GM12892 (cell line): ENCODE measurements at regions not wholly inside any gene's neighbourhood (a gene's known extent, or its start where the extent isn't known, plus 50 kb on each side); places are given as distances from the start of the nearest gene placed in this dataset.

ENCODE experiments used
- DNase-seq: peaks from one replicate; pipeline ENCODE4 v3.0.0; 2011; ENCODE audit not compliant: insufficient read length
- FAIRE-seq: peaks from 2 replicates; lab custom pipeline; 2011; peaks lifted over from hg19 to GRCh38; lab: Jason Lieb, UNC
- POLR2A ChIP-seq: IDR thresholded peaks from 2 replicates; pipeline ENCODE4 v1.6.1; 2011; ENCODE audit warnings: low read depth, low read length, control low read depth
- POLR2AphosphoS5 ChIP-seq: IDR thresholded peaks from 2 replicates; pipeline ENCODE4 v1.6.1; 2011; ENCODE audit warnings: low read depth, low read length, control low read depth
- TAF1 ChIP-seq: IDR thresholded peaks from 2 replicates; pipeline ENCODE4 v1.6.1; 2011; ENCODE audit warnings: low read depth, mild to moderate bottlenecking, control low read depth, low read length, borderline replicate concordance

DNA sequence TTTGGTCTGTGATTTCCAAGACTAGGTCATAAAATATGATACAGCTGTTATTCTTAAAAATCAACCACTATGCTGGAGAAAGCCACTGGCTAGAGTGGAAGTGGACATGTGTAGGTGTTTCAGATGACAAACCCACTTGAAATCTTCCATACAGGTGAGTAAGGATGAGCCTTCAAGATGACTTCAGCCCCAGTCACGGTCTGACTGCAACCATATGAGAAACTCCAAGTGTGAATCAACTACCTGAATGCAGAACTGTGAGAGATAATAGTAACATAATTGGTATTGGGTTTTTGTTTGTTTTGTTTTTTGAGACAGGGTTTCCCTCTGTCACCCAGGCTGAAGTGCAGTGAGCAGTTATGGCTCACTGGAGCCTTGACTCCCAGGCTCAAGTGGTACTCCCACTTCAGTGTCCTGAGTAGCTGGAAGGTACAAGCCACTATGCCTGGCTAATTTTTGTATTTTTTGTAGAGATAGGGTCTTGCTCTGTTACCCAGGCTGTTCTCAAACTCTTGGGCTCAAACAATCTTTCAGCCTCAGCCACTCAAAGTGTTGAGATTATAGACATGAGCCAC, 273.3 kb upstream of the LRIG3 start:
- no peak for FAIRE-seq

DNA sequence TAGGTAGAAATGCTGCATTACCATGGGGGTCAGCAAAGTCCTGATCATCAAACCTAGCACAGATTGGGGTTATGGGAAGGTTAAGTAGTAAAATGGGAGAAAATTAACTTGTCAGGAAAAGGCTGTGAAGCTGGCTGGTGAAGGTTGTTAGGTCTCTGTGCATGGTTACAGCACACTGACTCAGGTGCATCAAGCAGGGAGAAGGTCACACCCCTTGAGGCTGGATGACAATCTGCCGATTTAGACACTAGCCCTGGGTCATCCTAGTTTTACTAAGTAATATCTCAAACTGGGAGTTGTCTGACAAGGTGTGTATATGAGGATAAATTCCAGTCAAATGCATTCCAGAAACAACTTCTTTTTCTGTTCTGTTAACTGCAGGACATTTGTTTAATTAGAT, 271.1 kb upstream of the LRIG3 start:
- FAIRE-seq (no peak), DNase-seq (no peak)
- TF ChIP-seq POLR2A: no peak
- TF ChIP-seq POLR2AphosphoS5: no peak
- TF ChIP-seq TAF1: no peak

More for the DNA sequence above, 273.3 kb upstream of the LRIG3 start:
- TF ChIP-seq POLR2A (no peak), POLR2AphosphoS5 (no peak), TAF1 (no peak)
- no peak for DNase-seq

DNA sequence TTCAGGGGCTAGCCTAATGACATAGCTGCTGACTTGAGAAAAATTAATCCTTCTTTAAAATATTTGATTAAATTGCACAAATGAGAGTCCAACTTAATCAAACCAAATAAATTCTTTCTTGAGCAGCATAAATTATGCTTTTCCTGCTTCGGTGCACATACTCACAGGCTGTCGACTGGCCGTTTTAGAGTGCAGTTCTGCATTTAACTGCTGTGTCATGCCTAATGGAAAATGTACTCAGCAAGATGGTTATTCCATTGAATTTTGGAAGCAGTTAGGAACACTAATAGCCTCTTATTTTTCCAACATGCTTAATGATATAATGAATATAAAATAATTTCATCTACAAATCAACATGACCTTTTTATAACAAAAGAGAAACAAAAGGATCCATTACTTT, 266.1 kb upstream of the LRIG3 start:
- no peak for FAIRE-seq
- TF ChIP-seq POLR2AphosphoS5: no peak
- no peak for TF ChIP-seq POLR2A
- TF ChIP-seq TAF1: no peak
- no peak for DNase-seq

DNA sequence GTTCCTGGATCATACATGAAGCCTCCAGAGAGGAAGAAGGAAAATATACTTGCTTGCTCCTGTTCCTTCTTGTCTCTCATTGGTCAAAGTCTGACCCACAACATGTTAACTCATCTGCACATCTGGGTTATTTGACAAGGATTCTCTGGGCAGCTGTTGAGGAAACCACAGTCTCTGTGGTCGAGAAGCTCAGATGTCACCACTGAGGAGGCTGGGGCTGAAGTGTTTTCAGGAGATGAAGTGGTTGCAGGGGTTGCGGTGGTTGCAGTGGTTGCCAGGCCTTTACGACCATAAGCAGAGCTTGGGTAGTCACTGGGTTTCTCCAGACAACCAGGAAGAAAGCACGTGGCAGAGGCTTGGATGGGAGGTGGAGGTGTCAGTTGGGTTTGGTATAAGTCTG, 265.0 kb upstream of the LRIG3 start:
- TF ChIP-seq POLR2A: no peak
- no peak for TF ChIP-seq TAF1
- TF ChIP-seq POLR2AphosphoS5: no peak
- FAIRE-seq (no peak), DNase-seq (no peak)

DNA sequence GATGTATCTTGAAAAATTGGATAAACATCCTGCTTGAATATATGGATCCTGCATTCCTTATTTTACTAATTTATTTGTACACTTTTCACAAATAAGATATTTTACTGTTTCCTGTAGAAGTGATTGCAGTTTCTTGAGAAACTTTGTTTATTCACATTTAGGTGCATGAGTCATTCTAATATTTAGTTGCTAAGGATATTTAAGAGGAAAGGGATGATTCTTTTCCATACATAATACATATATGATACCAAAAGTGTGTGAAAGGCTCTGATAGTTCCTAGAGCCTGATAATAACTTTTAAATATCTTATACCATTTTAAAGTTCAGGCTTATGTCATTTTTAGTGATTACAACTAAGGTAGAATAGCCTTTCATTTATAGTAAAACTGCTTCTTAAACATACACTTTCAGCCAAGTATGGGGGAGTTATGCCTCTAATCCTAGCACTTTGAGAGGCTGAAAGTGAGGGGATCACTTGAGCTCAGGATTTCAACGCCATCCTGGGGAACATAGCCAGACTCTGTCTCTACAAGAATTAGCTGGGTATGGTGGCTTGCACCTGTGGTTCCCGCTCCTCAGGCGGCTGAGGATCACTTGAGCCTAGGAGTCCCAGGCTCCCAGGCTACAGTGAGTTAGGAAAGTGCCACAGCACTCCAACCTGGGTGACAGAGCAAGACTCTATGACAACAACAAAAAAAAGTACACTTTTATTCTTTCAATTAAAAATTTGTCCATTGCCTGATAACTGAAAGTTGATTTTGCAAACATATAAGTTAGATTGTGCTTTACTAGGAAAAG, 262.6 kb upstream of the LRIG3 start:
- FAIRE-seq (no peak), DNase-seq (no peak)
- TF ChIP-seq POLR2A (no peak), POLR2AphosphoS5 (no peak), TAF1 (no peak)

DNA sequence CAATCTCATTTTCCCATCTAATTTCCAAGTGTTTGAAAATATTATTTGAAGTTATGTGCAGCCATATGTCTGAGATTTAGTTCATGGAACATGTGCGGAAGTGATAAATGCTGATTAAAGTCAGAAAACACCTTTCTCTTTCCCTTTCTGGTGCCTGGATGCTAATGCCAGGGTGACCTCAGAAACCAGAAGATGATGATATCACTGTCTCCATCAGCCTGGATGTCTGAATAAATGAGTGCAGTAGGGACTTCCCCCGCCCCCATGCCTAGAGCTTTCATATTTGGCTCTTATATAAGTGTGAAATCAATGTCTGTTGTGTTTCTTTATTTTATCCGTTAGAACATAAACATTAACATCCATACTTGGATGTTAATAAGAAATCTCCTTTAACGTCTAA, 261.9 kb upstream of the LRIG3 start:
- DNase-seq (no peak), FAIRE-seq (no peak)
- no peak for TF ChIP-seq POLR2A
- no peak for TF ChIP-seq POLR2AphosphoS5
- no peak for TF ChIP-seq TAF1

DNA sequence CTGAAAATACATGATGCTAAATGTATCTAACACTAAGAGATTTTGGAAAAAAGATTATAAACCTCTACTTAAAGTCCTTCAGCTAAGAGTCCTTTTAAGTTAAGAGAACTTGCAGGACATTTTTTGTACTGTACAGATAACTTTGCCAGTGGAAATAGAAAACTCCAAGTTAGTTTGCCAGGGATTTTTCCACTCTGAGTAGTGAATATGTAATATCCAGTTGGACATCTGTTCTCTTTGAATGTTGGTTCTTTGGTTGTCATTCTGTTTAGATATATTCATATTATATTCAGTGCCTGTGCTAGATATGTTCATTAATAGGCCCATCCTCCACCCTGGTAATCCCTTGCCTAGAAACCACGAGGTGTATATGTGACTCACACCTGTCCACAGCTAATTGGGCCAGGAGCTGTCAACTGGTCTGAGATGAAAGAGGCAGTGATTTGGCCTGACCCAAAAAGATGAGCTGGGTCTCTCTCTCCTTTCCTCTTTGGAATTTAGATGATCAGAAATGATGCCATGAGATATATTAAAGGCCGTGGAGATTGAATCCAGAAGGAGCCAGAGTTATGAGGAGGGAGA, 261.0 kb upstream of the LRIG3 start:
- DNase-seq: no peak
- TF ChIP-seq POLR2AphosphoS5 (no peak), TAF1 (no peak), POLR2A (no peak)
- no peak for FAIRE-seq

DNA sequence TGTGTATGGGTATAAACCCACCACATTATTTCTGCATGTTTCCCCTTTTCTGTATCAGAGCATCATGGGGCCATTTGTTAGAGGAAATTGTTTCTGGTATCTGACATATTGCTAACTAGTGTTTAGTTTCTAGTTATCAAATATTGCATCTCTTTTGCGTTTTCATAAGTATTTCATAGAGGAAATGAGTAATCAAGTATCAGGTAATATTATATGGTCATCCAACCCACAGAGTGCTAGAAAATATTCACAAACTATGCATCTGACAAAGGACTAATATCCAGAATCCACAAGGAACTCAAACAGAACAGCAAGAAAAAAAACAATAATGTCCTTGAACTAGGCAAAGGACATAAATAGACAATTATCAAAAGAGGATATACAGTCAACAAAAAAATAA, 258.9 kb upstream of the LRIG3 start:
- TF ChIP-seq POLR2A (no peak), POLR2AphosphoS5 (no peak), TAF1 (no peak)
- FAIRE-seq: no peak
- DNase-seq: no peak

DNA sequence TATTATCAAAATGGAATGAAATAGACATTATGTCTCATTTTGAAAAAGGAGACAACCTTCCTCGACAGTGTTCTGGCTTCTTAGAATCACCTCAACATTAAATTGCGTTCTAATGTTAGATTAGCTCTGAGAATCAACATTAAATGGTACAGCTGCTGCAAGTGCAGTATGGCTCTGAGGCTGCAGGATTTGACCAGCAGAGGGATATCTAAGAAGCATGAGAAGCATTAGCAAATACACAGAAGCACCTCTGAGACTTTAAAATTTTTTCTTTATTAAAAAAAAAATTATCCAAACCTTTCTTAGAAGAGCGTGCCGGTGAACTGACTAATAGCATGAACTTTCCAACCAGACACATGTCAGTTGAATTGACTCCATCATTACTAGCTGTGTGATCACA, 253.4 kb upstream of the LRIG3 start:
- DNase-seq (no peak), FAIRE-seq (no peak)
- no peak for TF ChIP-seq POLR2AphosphoS5
- no peak for TF ChIP-seq TAF1
- no peak for TF ChIP-seq POLR2A

DNA sequence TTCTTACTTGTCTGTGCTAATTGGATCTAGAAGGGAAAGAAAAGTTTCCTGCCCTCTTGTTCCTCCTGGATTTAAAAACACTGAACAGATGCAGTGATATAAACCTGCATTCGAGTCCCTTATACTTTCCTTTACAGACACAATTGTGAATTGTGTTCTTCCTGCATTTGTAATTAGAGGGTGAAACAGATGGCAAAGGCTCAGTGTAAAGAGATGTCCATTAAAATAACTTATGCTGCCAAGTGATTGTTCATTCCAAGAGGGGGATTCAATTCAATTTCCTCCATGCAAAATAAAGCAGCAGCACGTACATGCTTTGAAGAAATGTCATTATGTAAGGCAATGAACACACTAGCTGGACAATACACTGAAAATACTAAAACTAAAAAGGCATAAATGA, 248.3 kb upstream of the LRIG3 start:
- FAIRE-seq: no peak
- no peak for DNase-seq
- TF ChIP-seq POLR2A (no peak), TAF1 (no peak), POLR2AphosphoS5 (no peak)

DNA sequence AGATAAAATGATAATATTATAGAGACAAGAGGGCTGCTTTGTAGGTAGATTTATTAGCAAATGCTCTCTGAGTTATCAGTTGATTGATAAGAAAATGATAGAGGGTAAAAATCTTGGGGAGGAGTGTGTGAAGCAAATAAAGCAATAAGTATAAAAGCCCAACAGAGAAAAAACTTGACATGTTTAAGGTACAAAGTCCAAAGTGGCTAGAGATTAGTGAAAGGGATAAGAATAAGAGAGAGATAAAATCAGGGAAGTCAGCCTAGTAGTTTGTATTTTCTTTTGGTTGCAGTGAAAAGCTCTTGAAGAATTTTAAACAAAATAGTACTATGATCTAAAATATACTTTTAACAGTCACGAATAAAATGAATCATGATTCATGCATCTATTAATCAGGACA, 246.2 kb upstream of the LRIG3 start:
- FAIRE-seq (no peak), DNase-seq (no peak)
- TF ChIP-seq TAF1 (no peak), POLR2AphosphoS5 (no peak), POLR2A (no peak)
